Psoas muscle (tissue), 7 donors: ENCODE measurements at regions not wholly inside any gene's neighbourhood (a gene's known extent, or its start where the extent isn't known, plus 50 kb on each side); places are given as distances from the start of the nearest gene placed in this dataset.

ENCODE experiments used
- ATAC-seq, 4 donors: fragments of 200-7000 bp; cut with Tn5 transposase; one replicate each; pipeline ENCODE4 v1.9.1; 2020; ENCODE audit warnings: moderate library complexity in 3 of 4, mild to moderate bottlenecking in 2 of 4
- DNase-seq, 2 donors: peaks; one replicate each; pipeline ENCODE4 v3.0.0-alpha.2; 2020
- H3K27ac ChIP-seq: fragments of 200-600 bp; one replicate; pipeline ENCODE4 v1.8.0; 2022
- H3K27me3 ChIP-seq, 3 donors: fragments of 200-600 bp in 1 of 3; one replicate each; pipeline versions ENCODE4 v1.6.1 to v1.8.0; 2013 to 2022; ENCODE audit warnings: low read length in 2 of 3, mild to moderate bottlenecking in 2 of 3, moderate library complexity in 1 of 3; ENCODE audit not compliant: insufficient read depth in 3 of 3
- H3K36me3 ChIP-seq, 2 donors: fragments of 200-600 bp in 1 of 2; one replicate each; pipeline versions ENCODE4 v1.6.1 to v1.8.0; 2013 to 2022; ENCODE audit warnings: low read depth in 1 of 2, mild to moderate bottlenecking in 1 of 2, moderate library complexity in 1 of 2; ENCODE audit not compliant: insufficient read depth in 1 of 2
- H3K4me1 ChIP-seq: fragments of 200-600 bp; one replicate; pipeline ENCODE4 v1.8.0; 2022
- H3K4me3 ChIP-seq: fragments of 200-600 bp; one replicate; pipeline ENCODE4 v1.8.0; 2022; ENCODE audit warnings: mild to moderate bottlenecking
- H3K9me3 ChIP-seq: fragments of 200-600 bp; one replicate; pipeline ENCODE4 v1.8.0; 2022
- CTCF ChIP-seq: fragments of 200-600 bp; IDR thresholded peaks from one replicate; pipeline ENCODE4 v1.8.0; 2022; ENCODE audit warnings: antibody characterized with exemption
- WGBS, 3 donors: extraction: QIAGEN DNeasy Blood & Tissue Kit; methylation state at CpG; one replicate each; pipeline versions ENCODE4 v1.1.6 to v1.1.7; 2013; 5-methylcytosine and 5-hydroxymethylcytosine counted together
- intact Hi-C, 2 donors: fragments of 100-400 bp; cut with DNase I; formaldehyde crosslinking; loops; one replicate each; pipeline versions ENCODE4 v1.11.0 to v1.14.2; 2022
- donor health status: healthy with polysubstance abuse.
- donor health status: DM: no; HTN: no; CAD: no; lungs with moderate emphysema.
- donor health status: Bipolar disorder and iron deficiency.
- donor health status: healthy.
- donor health status: DM: yes; HTN: yes; CAD: no.
- donor health status: DM: no; HTN: no; CAD: no.
- donor health status: DM: yes; HTN: yes; CAD: no.

DNA sequence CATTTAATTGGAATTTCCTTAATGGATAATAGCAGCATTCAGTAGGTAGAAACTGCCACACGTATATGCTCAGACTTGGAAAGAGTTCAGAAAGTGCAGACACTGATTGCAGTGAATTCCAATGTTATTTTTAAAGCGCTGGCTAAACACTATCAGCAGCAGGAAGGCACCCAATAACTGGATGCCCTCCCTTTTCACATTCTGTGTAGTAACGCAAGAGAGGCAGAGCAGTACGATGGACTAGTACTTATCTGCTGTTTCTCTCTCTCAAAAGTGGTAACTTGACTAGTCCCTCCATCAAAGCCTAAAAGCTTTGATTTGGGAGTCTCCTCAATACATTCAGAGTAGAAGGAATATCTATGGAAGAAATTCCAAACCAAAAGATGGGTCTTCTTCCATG, 791.0 kb downstream of the TMTC2 start:
- Histone ChIP-seq H3K4me3 (no peak overlapping the region), H3K36me3 (no peaks in the 10 kb centered on the region), H3K27me3 (no peaks in the 10 kb centered on the region), H3K4me1 (no peaks in the 10 kb centered on the region), H3K27ac (no peak overlapping the region), H3K9me3 (no peaks in the 10 kb centered on the region)
- intact Hi-C loops: no loop called here
- DNase-seq (no peak), ATAC-seq (no peak)
- TF ChIP-seq CTCF: no peak
- WGBS, 3 donors: 39 to 46% (median 41%) methylated on average over 4 of the region's 4 CpGs

DNA sequence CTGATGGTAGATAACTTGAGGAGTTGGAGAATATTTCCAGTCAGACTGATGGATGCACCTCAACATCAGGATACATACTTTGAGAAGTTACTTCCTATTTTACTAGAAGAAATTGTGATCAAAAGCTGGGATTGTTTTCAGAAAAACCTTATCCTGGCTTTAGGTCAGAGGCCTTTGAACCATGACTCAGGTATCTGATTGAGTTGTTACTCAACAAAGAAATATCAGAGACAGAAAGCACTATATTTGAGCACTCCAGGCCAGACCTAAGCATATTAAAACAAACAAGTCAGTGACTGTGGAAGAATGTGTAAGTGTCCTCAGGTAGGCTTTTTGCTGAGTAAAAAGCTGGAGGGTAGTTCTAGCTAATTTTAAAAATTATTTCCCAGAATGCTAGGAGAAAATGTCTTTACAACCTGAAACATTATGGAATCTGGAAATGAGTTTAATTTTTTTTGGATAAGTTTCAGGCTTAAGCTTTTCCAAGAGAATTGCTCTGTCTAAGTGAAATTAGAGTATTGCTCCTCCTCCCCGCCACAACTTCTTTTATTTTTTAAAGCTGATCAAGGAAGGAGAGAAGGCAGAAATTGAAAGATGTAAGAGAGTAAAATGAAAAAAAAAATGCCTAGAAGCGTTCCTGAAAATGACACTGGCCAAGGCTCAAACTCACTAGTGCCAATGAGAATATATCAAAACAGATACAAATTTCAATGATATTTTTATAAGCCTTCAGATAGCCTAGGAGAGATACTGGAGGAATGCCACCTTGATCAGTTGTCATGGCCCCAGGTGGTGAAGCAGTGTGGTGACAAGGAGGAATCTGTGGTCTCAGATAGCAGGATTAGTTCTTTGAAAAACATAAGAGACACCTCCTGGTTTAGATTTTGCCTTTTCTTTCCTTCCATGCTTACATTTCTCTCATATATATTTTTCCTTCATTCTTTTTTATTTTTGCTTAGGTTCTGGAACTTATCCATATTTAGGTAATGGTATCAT, 790.3 kb downstream of the TMTC2 start:
- Histone ChIP-seq H3K27me3 (no peaks in the 10 kb centered on the region), H3K4me3 (no peak overlapping the region), H3K27ac (no peak overlapping the region), H3K36me3 (no peaks in the 10 kb centered on the region), H3K9me3 (no peaks in the 10 kb centered on the region), H3K4me1 (no peaks in the 10 kb centered on the region)
- ATAC-seq (no peak), DNase-seq (no peak)
- 83 to 86% (median 86%) methylated on average over 2 of the region's 2 CpGs for WGBS, 3 donors
- intact Hi-C loops: no loop called here
- no peak for TF ChIP-seq CTCF

GRCh38 chr12:83476006-83476405, 789.3 kb downstream of the TMTC2 start:
- Histone ChIP-seq H3K4me3 (no peak overlapping the region), H3K36me3 (no peaks in the 10 kb centered on the region), H3K27me3 (no peaks in the 10 kb centered on the region), H3K4me1 (no peaks in the 10 kb centered on the region), H3K27ac (no peak overlapping the region), H3K9me3 (no peaks in the 10 kb centered on the region)
- intact Hi-C loops: no loop called here
- ATAC-seq (no peak), DNase-seq (no peak)
- 87 to 100% (median 93%) methylated on average over 1 of the region's 1 CpG for WGBS, 3 donors
- no peak for TF ChIP-seq CTCF

- 92 to 98% (median 96%) methylated on average over 2 of the region's 2 CpGs for WGBS, 3 donors
- H3K9me3 ChIP-seq: no peaks in the 10 kb centered on the region
- H3K36me3 ChIP-seq: no peaks in the 10 kb centered on the region
- intact Hi-C loops: no loop called here
- H3K27ac ChIP-seq: no peak overlapping the region
- no peaks in the 10 kb centered on the region for H3K27me3 ChIP-seq
- ATAC-seq (no peak), DNase-seq (no peak)
- H3K4me1 ChIP-seq: no peaks in the 10 kb centered on the region
- no peak overlapping the region for H3K4me3 ChIP-seq
- TF ChIP-seq CTCF: no peak
Observed at GRCh38 chr12:83474369-83474768, 787.7 kb downstream of the TMTC2 start.
